SH-SY5Y (cell line): ENCODE measurements at regions not wholly inside any gene's neighbourhood (a gene's known extent, or its start where the extent isn't known, plus 50 kb on each side); places are given as distances from the start of the nearest gene placed in this dataset.

Source experiments
- GATA2 ChIP-seq: IDR thresholded peaks from 2 replicates; pipeline ENCODE4 v1.6.1; 2011; ENCODE audit warnings: mild to moderate bottlenecking, low read depth, low read length
- GATA3 ChIP-seq: IDR thresholded peaks from 2 replicates; pipeline ENCODE4 v1.6.1; 2011; ENCODE audit warnings: low read depth, mild to moderate bottlenecking, low read length, moderate library complexity

GRCh38 chr13:108435393-108436149 lies 166.1 kb downstream of the TNFSF13B start:
- TF ChIP-seq GATA3 (peak; percentile 77), GATA2 (peak; percentile 68)
